Neural crest cell (in vitro differentiated cells): ENCODE measurements at regions not wholly inside any gene's neighbourhood (a gene's known extent, or its start where the extent isn't known, plus 50 kb on each side); places are given as distances from the start of the nearest gene placed in this dataset.
"Not testable (repeated sequence)": the region's sequence is repeated elsewhere in the genome, so short reads cannot be mapped to it uniquely, and the experiment has no call there.

ENCODE experiments used
- DNase-seq: peaks from one replicate; pipeline ENCODE4 v3.0.0; 2021; ENCODE audit warnings: low read depth, mixed read lengths, low spot score
- H3K27ac Mint-ChIP-seq: one replicate; pipeline ENCODE4 v1.8.0; 2021; ENCODE audit warnings: mild to moderate bottlenecking, mixed read lengths; ENCODE audit not compliant: unreplicated experiment
- H3K27me3 Mint-ChIP-seq: 2 replicates; pipeline ENCODE4 v1.8.0; 2021; ENCODE audit warnings: low read depth, mild to moderate bottlenecking, mixed read lengths
- H3K36me3 Mint-ChIP-seq: 2 replicates; pipeline ENCODE4 v1.8.0; 2021; ENCODE audit warnings: low read depth, mild to moderate bottlenecking, mixed read lengths
- H3K4me1 Mint-ChIP-seq: 2 replicates; pipeline ENCODE4 v1.8.0; 2021; ENCODE audit warnings: mixed read lengths
- H3K4me3 Mint-ChIP-seq: one replicate; pipeline ENCODE4 v1.8.0; 2021; ENCODE audit warnings: mild to moderate bottlenecking, mixed read lengths
- H3K9me3 Mint-ChIP-seq: 2 replicates; pipeline ENCODE4 v1.8.0; 2021; ENCODE audit warnings: mixed read lengths
- CTCF ChIP-seq: fragments of 200-600 bp; sonication (generic); conservative IDR thresholded peaks from 2 replicates; pipeline ENCODE4 v1.5.0; 2021; ENCODE audit warnings: antibody characterized with exemption, mild to moderate bottlenecking

- no peak overlapping the region for H3K4me3 Mint-ChIP-seq
These were observed 199.2 kb upstream of the HTR1E start for GRCh38 chr6:86738078-86738477.

GRCh38 chr6:86731631-86732030 lies 205.7 kb upstream of the HTR1E start:
- not testable (repeated sequence) for H3K36me3 Mint-ChIP-seq, H3K27ac Mint-ChIP-seq, DNase-seq, H3K27me3 Mint-ChIP-seq, H3K4me3 Mint-ChIP-seq, H3K9me3 Mint-ChIP-seq, H3K4me1 Mint-ChIP-seq

More at GRCh38 chr6:86738078-86738477, 199.2 kb upstream of the HTR1E start:
- Mint-ChIP-seq H3K9me3 (peaks cover 12% of the 10 kb centered on the region), H3K4me1 (no peaks in the 10 kb centered on the region), H3K27ac (no peak overlapping the region), H3K36me3 (peaks cover 2% of the 10 kb centered on the region), H3K27me3 (no peaks in the 10 kb centered on the region)
- no peak for TF ChIP-seq CTCF
- no peak for DNase-seq

- H3K9me3 Mint-ChIP-seq, H3K27me3 Mint-ChIP-seq, H3K4me3 Mint-ChIP-seq, H3K27ac Mint-ChIP-seq, DNase-seq, H3K4me1 Mint-ChIP-seq, H3K36me3 Mint-ChIP-seq: not testable (repeated sequence)
These were observed 206.6 kb upstream of the HTR1E start for GRCh38 chr6:86730772-86731171.

GRCh38 chr6:86730216-86730615 lies 207.1 kb upstream of the HTR1E start:
- Mint-ChIP-seq H3K9me3 (peaks cover 7% of the 10 kb centered on the region), H3K4me3 (no peak overlapping the region), H3K27me3 (no peaks in the 10 kb centered on the region), H3K36me3 (peaks cover 2% of the 10 kb centered on the region), H3K4me1 (no peaks in the 10 kb centered on the region), H3K27ac (no peak overlapping the region)
- no peak for DNase-seq
- TF ChIP-seq CTCF, result no peak

- H3K9me3 Mint-ChIP-seq, result peaks cover 7% of the 10 kb centered on the region
- no peak for DNase-seq
- no peaks in the 10 kb centered on the region for H3K27me3 Mint-ChIP-seq
- no peak overlapping the region for H3K27ac Mint-ChIP-seq
- no peaks in the 10 kb centered on the region for H3K4me1 Mint-ChIP-seq
- peaks cover 2% of the 10 kb centered on the region for H3K36me3 Mint-ChIP-seq
- H3K4me3 Mint-ChIP-seq, result no peak overlapping the region
- TF ChIP-seq CTCF, result no peak
These were observed 208.4 kb upstream of the HTR1E start for GRCh38 chr6:86728976-86729375.

GRCh38 chr6:86724695-86725094 lies 212.6 kb upstream of the HTR1E start:
- Mint-ChIP-seq H3K27ac (no peak overlapping the region), H3K36me3 (no peaks in the 10 kb centered on the region)

More at GRCh38 chr6:86724695-86725094, 212.6 kb upstream of the HTR1E start:
- no peaks in the 10 kb centered on the region for H3K4me1 Mint-ChIP-seq
- H3K27me3 Mint-ChIP-seq, result no peaks in the 10 kb centered on the region
- TF ChIP-seq CTCF, result no peak
- H3K4me3 Mint-ChIP-seq, result no peak overlapping the region
- no peak for DNase-seq
- no peaks in the 10 kb centered on the region for H3K9me3 Mint-ChIP-seq
